IMR-90 (cell line): ENCODE measurements at regions not wholly inside any gene's neighbourhood (a gene's known extent, or its start where the extent isn't known, plus 50 kb on each side); places are given as distances from the start of the nearest gene placed in this dataset.

ENCODE experiments used
- ATAC-seq: fragments of 200-7000 bp; cut with Tn5 transposase; 2 replicates; pipeline ENCODE4 v1.9.1; 2020; ENCODE audit warnings: low read depth, mild to moderate bottlenecking, moderate library complexity
- BruUV-seq: library from RNA; stranded (reverse); fragments of 400-500 nt; replicated peaks from 2 replicates; lab custom pipeline; 2021; lab: Mats Ljungman, UMichigan
- CTCF ChIA-PET: fragments of 300-600 bp; formaldehyde crosslinking; extraction: SDS; loops from one replicate; lab custom pipeline; 2021; ENCODE audit warnings: antibody characterized with exemption; lab: Yijun Ruan, JAX
- POLR2A ChIA-PET: fragments of 300-600 bp; sonication (Branson Sonifier 250); formaldehyde crosslinking; loops from one replicate; lab custom pipeline; 2022; ENCODE audit warnings: antibody characterized with exemption; ENCODE audit not compliant: unreplicated experiment; lab: Charles Lee
- DNase-seq: peaks from one replicate; pipeline ENCODE4 v3.0.0; 2013
- H2AFZ ChIP-seq: replicated peaks from 2 replicates; pipeline ENCODE3; 2013; ENCODE audit warnings: low read length, mild to moderate bottlenecking; ENCODE audit not compliant: poor library complexity
- H2AK5ac ChIP-seq: 2 replicates; pipeline ENCODE4 v1.6.1; 2013; ENCODE audit warnings: low read depth, low read length, inconsistent platforms
- H2AK9ac ChIP-seq: replicated peaks from 2 replicates; pipeline ENCODE3; 2013; ENCODE audit warnings: mild to moderate bottlenecking, low read depth, low read length, moderate library complexity; ENCODE audit not compliant: poor library complexity
- H2BK120ac ChIP-seq: 2 replicates; pipeline ENCODE4 v1.6.1; 2013; ENCODE audit warnings: low read depth, low read length, inconsistent platforms
- H2BK15ac ChIP-seq: 3 replicates; pipeline ENCODE4 v1.6.1; 2013; ENCODE audit warnings: low read depth, low read length, inconsistent platforms
- H2BK20ac ChIP-seq: 2 replicates; pipeline ENCODE4 v1.6.1; 2013; ENCODE audit warnings: low read depth, mild to moderate bottlenecking, inconsistent platforms, low read length, moderate library complexity
- H2BK5ac ChIP-seq: 2 replicates; pipeline ENCODE4 v1.6.1; 2013; ENCODE audit warnings: mild to moderate bottlenecking, low read depth, low read length, inconsistent platforms; ENCODE audit not compliant: poor library complexity, severe bottlenecking
- H3K14ac ChIP-seq: replicated peaks from 2 replicates; pipeline ENCODE4 v1.6.1; 2013; ENCODE audit warnings: low read depth, low read length, inconsistent platforms
- H3K18ac ChIP-seq: 2 replicates; pipeline ENCODE4 v1.6.1; 2013; ENCODE audit warnings: low read depth, low read length, control low read depth
- H3K23ac ChIP-seq: 2 replicates; pipeline ENCODE4 v1.6.1; 2013; ENCODE audit warnings: low read depth, low read length, inconsistent platforms
- H3K27ac ChIP-seq: 2 replicates; pipeline ENCODE4 v1.5.1; 2013; ENCODE audit warnings: mild to moderate bottlenecking, control low read depth, low read length; ENCODE audit not compliant: insufficient read depth
- H3K27me3 ChIP-seq: 2 replicates; pipeline ENCODE4 v1.6.1; 2013; ENCODE audit warnings: low read length; ENCODE audit not compliant: control insufficient read depth, insufficient read depth
- H3K36me3 ChIP-seq: 2 replicates; pipeline ENCODE4 v1.6.1; 2013; ENCODE audit warnings: low read length, mixed read lengths; ENCODE audit not compliant: control insufficient read depth, insufficient read depth
- H3K4ac ChIP-seq: 2 replicates; pipeline ENCODE4 v1.6.1; 2013; ENCODE audit warnings: low read depth, low read length, inconsistent platforms
- H3K4me1 ChIP-seq: 2 replicates; pipeline ENCODE4 v1.6.1; 2013; ENCODE audit warnings: low read length, mixed read lengths; ENCODE audit not compliant: control insufficient read depth, insufficient read depth
- H3K4me2 ChIP-seq: 2 replicates; pipeline ENCODE4 v1.6.1; 2013; ENCODE audit warnings: low read depth, mild to moderate bottlenecking, control low read depth, low read length, moderate library complexity
- H3K4me3 ChIP-seq: 2 replicates; pipeline ENCODE4 v1.5.1; 2013; ENCODE audit warnings: low read depth, mild to moderate bottlenecking, control low read depth, low read length, moderate library complexity; ENCODE audit not compliant: insufficient read depth
- H3K56ac ChIP-seq: 2 replicates; pipeline ENCODE4 v1.6.1; 2013; ENCODE audit warnings: low read length, inconsistent platforms; ENCODE audit not compliant: insufficient read depth; ENCODE audit errors: extremely low read depth
- H3K79me1 ChIP-seq, 2 experiments: 2 replicates each; pipeline ENCODE4 v1.6.1; 2013; ENCODE audit warnings: low read length in 2 of 2, inconsistent platforms in 1 of 2, low read depth in 1 of 2
- H3K9ac ChIP-seq: 2 replicates; pipeline ENCODE4 v1.6.1; 2013; ENCODE audit warnings: low read depth, low read length, control low read depth
- H3K9me1 ChIP-seq: 2 replicates; pipeline ENCODE4 v1.6.1; 2013; ENCODE audit warnings: low read length, inconsistent platforms; ENCODE audit not compliant: insufficient read depth
- H3K9me3 ChIP-seq: 2 replicates; pipeline ENCODE4 v1.6.1; 2013; ENCODE audit warnings: low read length; ENCODE audit not compliant: control insufficient read depth, insufficient read depth
- H4K20me1 ChIP-seq: 2 replicates; pipeline ENCODE4 v1.6.1; 2013; ENCODE audit warnings: low read length, inconsistent platforms; ENCODE audit not compliant: insufficient read depth
- H4K5ac ChIP-seq: 2 replicates; pipeline ENCODE4 v1.6.1; 2013; ENCODE audit warnings: mild to moderate bottlenecking, low read depth, low read length, control low read depth
- H4K8ac ChIP-seq, 2 experiments: 2 replicates each; pipeline ENCODE4 v1.6.1; 2013; ENCODE audit warnings: low read depth in 2 of 2, low read length in 2 of 2, control low read depth in 1 of 2, inconsistent platforms in 1 of 2
- H4K91ac ChIP-seq: 2 replicates; pipeline ENCODE4 v1.6.1; 2013; ENCODE audit warnings: low read depth, low read length, inconsistent platforms; ENCODE audit not compliant: insufficient read depth
- BHLHE40 ChIP-seq: fragments of 150-350 bp; IDR thresholded peaks from 2 replicates; pipeline ENCODE4 v1.6.1; 2016; ENCODE audit warnings: mild to moderate bottlenecking, low read depth, low read length
- CEBPB ChIP-seq: IDR thresholded peaks from 2 replicates; pipeline ENCODE4 v1.6.1; 2012; ENCODE audit warnings: low read depth, low read length, improper control_type of control experiment
- CHD1 ChIP-seq: IDR thresholded peaks from 2 replicates; pipeline ENCODE4 v1.6.1; 2012; ENCODE audit warnings: low read depth, low read length, improper control_type of control experiment
- FOS ChIP-seq: fragments of 150-350 bp; IDR thresholded peaks from 2 replicates; pipeline ENCODE4 v1.6.1; 2016; ENCODE audit warnings: low read depth, low read length
- MAFK ChIP-seq: IDR thresholded peaks from 2 replicates; pipeline ENCODE4 v1.6.1; 2012; ENCODE audit warnings: low read depth, low read length, improper control_type of control experiment
- MAZ ChIP-seq: IDR thresholded peaks from 2 replicates; pipeline ENCODE4 v1.6.1; 2012; ENCODE audit warnings: low read depth, mild to moderate bottlenecking, low read length, improper control_type of control experiment, moderate library complexity, borderline replicate concordance
- MXI1 ChIP-seq: IDR thresholded peaks from 2 replicates; pipeline ENCODE4 v1.6.1; 2012; ENCODE audit warnings: low read depth, mild to moderate bottlenecking, low read length, moderate library complexity, borderline replicate concordance
- NFE2L2 ChIP-seq: fragments of 150-350 bp; IDR thresholded peaks from 2 replicates; pipeline ENCODE4 v1.6.1; 2016; ENCODE audit warnings: low read depth, mild to moderate bottlenecking, low read length
- POLR2A ChIP-seq: IDR thresholded peaks from 2 replicates; pipeline ENCODE4 v1.6.1; 2012; ENCODE audit warnings: mild to moderate bottlenecking, low read depth, low read length
- RAD21 ChIP-seq: IDR thresholded peaks from 2 replicates; pipeline ENCODE4 v1.6.1; 2012; ENCODE audit warnings: low read length, improper control_type of control experiment
- RCOR1 ChIP-seq: IDR thresholded peaks from 2 replicates; pipeline ENCODE4 v1.6.1; 2012; ENCODE audit warnings: mild to moderate bottlenecking, low read length, improper control_type of control experiment; ENCODE audit not compliant: insufficient replicate concordance
- RFX5 ChIP-seq: IDR thresholded peaks from 2 replicates; pipeline ENCODE4 v1.8.0; 2012; ENCODE audit warnings: low read depth, mild to moderate bottlenecking, low read length, moderate library complexity
- SMC3 ChIP-seq: fragments of 150-350 bp; IDR thresholded peaks from 2 replicates; pipeline ENCODE4 v1.6.1; 2016; ENCODE audit warnings: low read depth, mild to moderate bottlenecking, antibody characterized with exemption, low read length, moderate library complexity
- WGBS, 2 experiments: methylation state at CpG; one replicate each; pipeline versions ENCODE4 v1.1.5 to v1.1.7; 2013; ENCODE audit warnings: missing lambda C conversion rate in 2 of 2; ENCODE audit not compliant: insufficient read length in 1 of 2; ENCODE audit errors: extremely low coverage in 2 of 2; 5-methylcytosine and 5-hydroxymethylcytosine counted together
- dilution Hi-C: fragments of 300-500 bp; cut with HindIII; formaldehyde crosslinking; loops from one replicate; pipeline ENCODE4 v1.14.3; 2018; ENCODE audit warnings: low sequenced_read_pairs; ENCODE audit not compliant: unreplicated experiment
- in situ Hi-C: fragments of 300-500 bp; cut with MboI; formaldehyde crosslinking; loops from 3 replicates; pipeline ENCODE4 v1.14.3; 2019; ENCODE audit warnings: low sequenced_read_pairs, inconsistent platforms, mixed read lengths
- intact Hi-C: fragments of 100-400 bp; cut with micrococcal nuclease; formaldehyde crosslinking; loops from 2 replicates; pipeline ENCODE4 v1.10.0; 2022
- TF ChIP-seq, protein P1 (sequence below): fragments of 150-350 bp; IDR thresholded peaks from 2 replicates; pipeline ENCODE4 v1.6.1; 2017; ENCODE audit warnings: mild to moderate bottlenecking, antibody characterized with exemption, low read length, low read depth
- TF ChIP-seq, protein P2 (sequence below): fragments of 150-350 bp; IDR thresholded peaks from 2 replicates; pipeline ENCODE4 v1.6.1; 2016; ENCODE audit warnings: low read depth, mild to moderate bottlenecking, low read length, moderate library complexity, borderline replicate concordance

DNA sequence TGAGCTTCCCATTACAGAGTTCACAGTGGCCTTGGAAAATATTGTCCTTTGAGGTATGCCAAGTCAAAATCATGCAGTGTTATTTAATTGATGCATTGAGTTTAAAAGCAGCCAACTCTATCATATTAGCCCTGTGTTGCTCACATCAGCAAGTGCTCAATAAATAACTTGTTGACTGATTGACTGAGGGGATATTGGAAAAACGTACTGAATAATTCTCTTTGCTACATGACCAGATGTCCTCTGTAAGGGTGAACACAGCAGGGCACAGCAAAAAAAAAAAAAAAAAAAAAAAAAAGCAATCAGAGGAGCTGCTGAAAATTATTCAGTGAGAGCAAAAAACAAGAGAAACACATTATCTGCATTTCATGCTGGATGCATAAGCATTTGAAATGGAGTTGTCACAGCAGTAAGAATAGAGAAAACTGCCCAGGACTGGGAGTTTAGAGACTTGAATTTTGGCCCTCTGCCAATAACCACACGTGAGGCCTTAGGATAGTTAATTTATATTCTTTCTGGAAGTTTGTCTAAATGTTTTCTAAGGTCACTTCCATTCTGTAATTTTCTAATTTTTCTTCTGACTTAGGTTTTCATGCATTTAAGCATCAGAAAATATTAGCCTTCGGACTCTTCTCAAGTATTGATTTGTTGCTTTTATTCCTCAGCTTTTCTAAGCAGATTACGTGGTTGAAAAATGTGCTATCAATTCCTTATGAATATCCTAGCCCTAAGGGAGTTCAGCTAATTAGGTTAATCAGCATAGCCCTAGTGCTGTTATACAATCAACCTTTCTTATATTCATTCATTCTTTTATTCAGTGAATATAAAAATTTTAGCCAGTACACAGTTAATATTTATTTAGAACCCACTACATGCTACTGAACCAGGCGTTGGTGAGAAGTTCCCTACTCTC lies 246.8 kb upstream of the STXBP5 start (continued):
- no peak for TF ChIP-seq BHLHE40

DNA sequence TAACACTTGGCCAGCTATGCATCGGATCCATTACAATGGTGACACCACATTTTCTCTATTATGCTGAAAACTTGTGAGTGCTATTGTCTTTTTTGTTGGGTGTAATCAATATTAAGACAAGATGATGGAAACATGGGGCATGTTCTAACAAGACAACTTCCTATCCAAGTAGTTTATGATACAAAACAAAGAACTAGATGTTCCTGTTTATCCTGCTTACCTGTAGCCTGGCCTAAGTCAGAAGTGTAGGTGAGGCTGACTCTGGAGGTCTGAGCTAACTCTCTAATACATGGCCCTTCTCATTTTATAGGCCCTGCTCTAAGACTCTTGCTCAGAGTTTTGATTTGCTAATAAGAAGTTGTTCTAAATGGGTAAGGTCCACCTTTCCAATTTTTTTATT lies 242.4 kb upstream of the STXBP5 start:
- H2AK9ac ChIP-seq: no peak overlapping the region
- H3K9ac ChIP-seq: no peak overlapping the region
- H2AK5ac ChIP-seq: no peak overlapping the region
- no peaks in the 10 kb centered on the region for H3K9me1 ChIP-seq
- H2BK20ac ChIP-seq: no peak overlapping the region
- H4K91ac ChIP-seq: no peak overlapping the region
- dilution Hi-C loops (no loop called here), in situ Hi-C loops (no loop called here), intact Hi-C loops (no loop called here)
- no peaks in the 10 kb centered on the region for H3K4me1 ChIP-seq
- no peaks in the 10 kb centered on the region for H4K20me1 ChIP-seq
- H4K5ac ChIP-seq: no peak overlapping the region
- BruUV-seq: no TSS peak
- H3K56ac ChIP-seq: no peak overlapping the region
- no peak overlapping the region for H3K18ac ChIP-seq
- H4K8ac ChIP-seq: no peak overlapping the region
- no peak overlapping the region for H3K27ac ChIP-seq
- H3K4me2 ChIP-seq: no peak overlapping the region
- peaks cover 13% of the 10 kb centered on the region for H3K9me3 ChIP-seq
- no peak overlapping the region for H3K4me3 ChIP-seq
- no peak overlapping the region for H3K23ac ChIP-seq
- ChIA-PET CTCF (no interaction called here), POLR2A (no interaction called here)
- H3K4ac ChIP-seq: no peak overlapping the region
- H3K36me3 ChIP-seq: no peaks in the 10 kb centered on the region
- no CpG with 5 or more reads among the region's 1 CpG for WGBS, 2 experiments
- no peaks in the 10 kb centered on the region for H3K79me1 ChIP-seq
- TF ChIP-seq CHD1 (no peak), RCOR1 (no peak), MAFK (no peak), RFX5 (no peak), POLR2A (no peak), BHLHE40 (no peak), MXI1 (no peak), RAD21 (no peak), FOS (no peak), NFE2L2 (no peak), MAZ (no peak), CEBPB (no peak), SMC3 (no peak)
- TF ChIP-seq, protein P1, sequence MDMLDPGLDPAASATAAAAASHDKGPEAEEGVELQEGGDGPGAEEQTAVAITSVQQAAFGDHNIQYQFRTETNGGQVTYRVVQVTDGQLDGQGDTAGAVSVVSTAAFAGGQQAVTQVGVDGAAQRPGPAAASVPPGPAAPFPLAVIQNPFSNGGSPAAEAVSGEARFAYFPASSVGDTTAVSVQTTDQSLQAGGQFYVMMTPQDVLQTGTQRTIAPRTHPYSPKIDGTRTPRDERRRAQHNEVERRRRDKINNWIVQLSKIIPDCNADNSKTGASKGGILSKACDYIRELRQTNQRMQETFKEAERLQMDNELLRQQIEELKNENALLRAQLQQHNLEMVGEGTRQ: no peak
- TF ChIP-seq, protein P2, sequence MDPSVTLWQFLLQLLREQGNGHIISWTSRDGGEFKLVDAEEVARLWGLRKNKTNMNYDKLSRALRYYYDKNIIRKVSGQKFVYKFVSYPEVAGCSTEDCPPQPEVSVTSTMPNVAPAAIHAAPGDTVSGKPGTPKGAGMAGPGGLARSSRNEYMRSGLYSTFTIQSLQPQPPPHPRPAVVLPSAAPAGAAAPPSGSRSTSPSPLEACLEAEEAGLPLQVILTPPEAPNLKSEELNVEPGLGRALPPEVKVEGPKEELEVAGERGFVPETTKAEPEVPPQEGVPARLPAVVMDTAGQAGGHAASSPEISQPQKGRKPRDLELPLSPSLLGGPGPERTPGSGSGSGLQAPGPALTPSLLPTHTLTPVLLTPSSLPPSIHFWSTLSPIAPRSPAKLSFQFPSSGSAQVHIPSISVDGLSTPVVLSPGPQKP: no peak
- no peak overlapping the region for H2BK15ac ChIP-seq
- ATAC-seq: no peak
- H3K27me3 ChIP-seq: no peaks in the 10 kb centered on the region
- H2BK120ac ChIP-seq: no peak overlapping the region
- no peak overlapping the region for H3K14ac ChIP-seq
- H2AFZ ChIP-seq: no peak overlapping the region
- no peak overlapping the region for H2BK5ac ChIP-seq
- no peak for DNase-seq
